ENCODE measurements at regions not wholly inside any gene's neighbourhood (a gene's known extent, or its start where the extent isn't known, plus 50 kb on each side); places are given as distances from the start of the nearest gene placed in this dataset.

DNA sequence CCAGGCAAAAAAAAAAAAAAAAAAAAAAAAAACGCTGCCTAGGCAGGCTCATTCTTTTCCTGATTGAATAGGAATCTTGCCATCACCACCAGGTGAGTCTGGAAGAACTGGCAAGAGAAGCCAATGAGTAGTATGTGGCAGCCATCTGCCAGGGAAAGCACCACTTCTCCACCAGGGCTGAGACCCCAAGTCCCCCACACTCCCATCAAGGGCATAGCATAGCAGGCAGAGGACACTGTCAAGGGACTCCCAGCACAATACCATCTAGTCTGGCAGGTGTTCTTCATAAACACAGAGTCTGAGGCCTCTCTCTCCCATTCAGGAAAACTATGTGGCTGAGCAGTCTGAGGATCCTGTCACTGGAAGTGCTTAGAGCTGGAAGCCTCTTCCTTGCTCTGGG, 538.1 kb upstream of the DSEL start:
- H3K4me1 Mint-ChIP-seq (ENCODE audit: low read depth), result peaks cover 25% of the 10 kb centered on the region
- TF ChIP-seq, protein P1, sequence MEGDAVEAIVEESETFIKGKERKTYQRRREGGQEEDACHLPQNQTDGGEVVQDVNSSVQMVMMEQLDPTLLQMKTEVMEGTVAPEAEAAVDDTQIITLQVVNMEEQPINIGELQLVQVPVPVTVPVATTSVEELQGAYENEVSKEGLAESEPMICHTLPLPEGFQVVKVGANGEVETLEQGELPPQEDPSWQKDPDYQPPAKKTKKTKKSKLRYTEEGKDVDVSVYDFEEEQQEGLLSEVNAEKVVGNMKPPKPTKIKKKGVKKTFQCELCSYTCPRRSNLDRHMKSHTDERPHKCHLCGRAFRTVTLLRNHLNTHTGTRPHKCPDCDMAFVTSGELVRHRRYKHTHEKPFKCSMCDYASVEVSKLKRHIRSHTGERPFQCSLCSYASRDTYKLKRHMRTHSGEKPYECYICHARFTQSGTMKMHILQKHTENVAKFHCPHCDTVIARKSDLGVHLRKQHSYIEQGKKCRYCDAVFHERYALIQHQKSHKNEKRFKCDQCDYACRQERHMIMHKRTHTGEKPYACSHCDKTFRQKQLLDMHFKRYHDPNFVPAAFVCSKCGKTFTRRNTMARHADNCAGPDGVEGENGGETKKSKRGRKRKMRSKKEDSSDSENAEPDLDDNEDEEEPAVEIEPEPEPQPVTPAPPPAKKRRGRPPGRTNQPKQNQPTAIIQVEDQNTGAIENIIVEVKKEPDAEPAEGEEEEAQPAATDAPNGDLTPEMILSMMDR (IDR thresholded peaks at IDR 0.05), result no peak

GRCh38 chr18:68053290-68053689, 536.8 kb upstream of the DSEL start:
- Mint-ChIP-seq H3K4me1 (ENCODE audit: low read depth) (peaks cover 25% of the 10 kb centered on the region), H3K27me3 (ENCODE audit: insufficient read depth) (peaks cover 3% of the 10 kb centered on the region; the same call in 1 of the 2 replicates), H3K36me3 (ENCODE audit: low read depth) (no peaks in the 10 kb centered on the region), H3K9me3 (no peaks in the 10 kb centered on the region), H3K4me3 (no peak overlapping the region), H3K27ac (no peak overlapping the region)
- TF ChIP-seq, protein P1 (IDR thresholded peaks at IDR 0.05), result no peak
- DNase-seq, result no peak

More for the DNA sequence above, 538.1 kb upstream of the DSEL start:
- H3K36me3 Mint-ChIP-seq (ENCODE audit: low read depth), result no peaks in the 10 kb centered on the region
- H3K4me3 Mint-ChIP-seq, result no peak overlapping the region
- no peak for DNase-seq
- H3K27ac Mint-ChIP-seq, result no peak overlapping the region
- H3K27me3 Mint-ChIP-seq (ENCODE audit: insufficient read depth), result peaks cover 3% of the 10 kb centered on the region; the same call in 1 of the 2 replicates
- H3K9me3 Mint-ChIP-seq, result no peaks in the 10 kb centered on the region

- H3K4me3 Mint-ChIP-seq, result no peak overlapping the region
- TF ChIP-seq, protein P1 (IDR thresholded peaks at IDR 0.05), result no peak
- H3K27me3 Mint-ChIP-seq (ENCODE audit: insufficient read depth), result no peaks in the 10 kb centered on the region
- no peak for DNase-seq
- H3K36me3 Mint-ChIP-seq (ENCODE audit: low read depth), result peaks cover 16% of the 10 kb centered on the region
- H3K4me1 Mint-ChIP-seq (ENCODE audit: low read depth), result peaks cover 8% of the 10 kb centered on the region; the same call in 1 of the 2 replicates
- H3K27ac Mint-ChIP-seq, result no peak overlapping the region
- H3K9me3 Mint-ChIP-seq, result peaks cover 9% of the 10 kb centered on the region
Observed at GRCh38 chr18:68041327-68041726, 524.8 kb upstream of the DSEL start.

DNA sequence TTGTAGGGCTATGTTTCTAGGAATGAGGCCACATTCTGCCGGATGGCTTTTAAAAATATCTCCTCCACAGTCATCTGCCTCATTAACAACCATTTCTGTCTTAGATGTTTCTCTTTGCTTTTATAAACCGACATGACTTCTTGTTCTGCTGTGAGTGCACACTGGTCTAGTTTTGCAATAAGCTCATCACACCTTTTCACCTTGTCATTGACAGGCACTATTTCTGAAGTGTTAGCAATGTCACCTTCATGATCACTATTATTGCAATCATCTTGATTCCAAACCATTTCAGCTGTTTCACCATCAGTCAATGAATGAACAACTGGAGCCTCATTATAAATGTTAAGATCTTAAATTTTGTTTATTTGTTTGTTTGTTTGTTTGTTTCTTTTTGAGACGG, 523.7 kb upstream of the DSEL start:
- TF ChIP-seq, protein P1 (IDR thresholded peaks at IDR 0.05), result no peak
- peaks cover 19% of the 10 kb centered on the region for H3K4me1 Mint-ChIP-seq (ENCODE audit: low read depth)
- peaks cover 16% of the 10 kb centered on the region for H3K36me3 Mint-ChIP-seq (ENCODE audit: low read depth)
- peaks cover 9% of the 10 kb centered on the region for H3K9me3 Mint-ChIP-seq
- no peak overlapping the region for H3K27ac Mint-ChIP-seq
- H3K4me3 Mint-ChIP-seq, result no peak overlapping the region
- DNase-seq, result no peak
- H3K27me3 Mint-ChIP-seq (ENCODE audit: insufficient read depth), result no peaks in the 10 kb centered on the region

DNA sequence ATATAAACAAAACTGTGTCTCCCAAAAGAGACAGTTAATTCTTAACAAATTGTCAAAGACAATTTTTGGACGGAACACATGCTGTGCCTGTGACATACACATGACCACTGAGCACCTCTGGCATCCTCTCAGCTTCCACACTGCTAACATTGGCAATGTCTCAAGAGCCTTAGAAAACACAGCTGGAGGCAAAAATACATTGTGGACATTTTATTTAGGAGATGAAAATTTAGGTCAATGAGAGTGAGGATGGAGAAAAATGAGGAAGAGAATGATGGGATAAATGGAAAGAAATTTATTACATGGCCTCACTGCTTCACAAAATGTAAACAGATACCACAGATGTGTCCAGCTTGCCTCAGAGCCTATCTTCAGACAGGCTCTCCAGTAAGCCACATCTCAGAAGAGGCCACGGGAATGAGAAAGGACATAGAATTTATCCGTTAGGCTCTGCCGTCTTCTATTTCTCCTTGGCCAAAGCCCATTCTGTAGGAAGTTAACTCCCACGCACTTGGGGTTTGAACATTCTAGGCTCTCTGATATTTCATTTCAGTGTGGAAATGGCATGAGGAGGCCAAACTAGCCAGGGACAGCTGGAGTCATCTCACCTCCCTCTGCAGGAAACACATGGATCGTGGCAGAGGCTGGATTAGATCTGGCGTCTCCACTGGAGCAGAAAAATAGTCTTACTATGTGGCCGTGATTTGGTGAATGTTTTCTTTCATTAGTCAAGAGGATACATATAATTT, 519.4 kb upstream of the DSEL start:
- Mint-ChIP-seq H3K4me1 (ENCODE audit: low read depth) (peaks cover 33% of the 10 kb centered on the region), H3K36me3 (ENCODE audit: low read depth) (no peaks in the 10 kb centered on the region), H3K27ac (no peak overlapping the region), H3K4me3 (no peak overlapping the region), H3K27me3 (ENCODE audit: insufficient read depth) (peaks cover 1% of the 10 kb centered on the region; the same call in 1 of the 2 replicates), H3K9me3 (no peaks in the 10 kb centered on the region)
- DNase-seq, result no peak
- TF ChIP-seq, protein P1 (IDR thresholded peaks at IDR 0.05), result no peak

All from HFFc6 (cell line).